Left colon (tissue), 2 donors: ENCODE measurements at regions not wholly inside any gene's neighbourhood (a gene's known extent, or its start where the extent isn't known, plus 50 kb on each side); places are given as distances from the start of the nearest gene placed in this dataset.
"Not testable (repeated sequence)": the region's sequence is repeated elsewhere in the genome, so short reads cannot be mapped to it uniquely, and the experiment has no call there.

Experiments used
- ATAC-seq: fragments of 200-7000 bp; cut with Tn5 transposase; one replicate; pipeline ENCODE4 v1.9.1; 2020; ENCODE audit warnings: mild to moderate bottlenecking, moderate library complexity
- DNase-seq, 2 donors: peaks; one replicate each; pipeline ENCODE4 v3.0.0-alpha.2; 2020
- intact Hi-C, 2 donors: fragments of 100-400 bp; cut with DNase I in 1 of 2; cut with micrococcal nuclease in 1 of 2; formaldehyde crosslinking; loops; one replicate each; pipeline versions ENCODE4 v1.11.2 to v1.14.0; 2022; cut with DNase I, micrococcal nuclease
- donor health status: DM: no; HTN: no; CAD: no.
- donor health status: DM: yes; HTN: yes; CAD: no.

GRCh38 chr21:26233297-26233696 is 62.7 kb upstream of the APP start:
- intact Hi-C loops, ATAC-seq, DNase-seq: not testable (repeated sequence)

GRCh38 chr21:26232491-26232890 is 61.9 kb upstream of the APP start:
- ATAC-seq, DNase-seq, intact Hi-C loops: not testable (repeated sequence)

GRCh38 chr21:26227130-26227529 is 56.6 kb upstream of the APP start:
- intact Hi-C loops = no loop called here
- DNase-seq (no peak), ATAC-seq (no peak)

- DNase-seq (no peak), ATAC-seq (no peak)
- intact Hi-C loops = no loop called here
These were observed 56.2 kb upstream of the APP start for GRCh38 chr21:26226724-26227123.

- no peak for DNase-seq
- intact Hi-C loops = no loop called here
- no peak for ATAC-seq
These were observed 54.5 kb upstream of the APP start for GRCh38 chr21:26225046-26225445.

- DNase-seq (no peak), ATAC-seq (no peak)
- intact Hi-C loops = no loop called here
These were observed 53.8 kb upstream of the APP start for GRCh38 chr21:26224366-26224765.
